Activated B cell treated with CpG ODN at 0.5 μM for 24 hours (primary cell): ENCODE measurements at regions not wholly inside any gene's neighbourhood (a gene's known extent, or its start where the extent isn't known, plus 50 kb on each side); places are given as distances from the start of the nearest gene placed in this dataset.

Experiments used
- ATAC-seq: fragments of 200-7000 bp; cut with Tn5 transposase; one replicate; pipeline ENCODE4 v1.10.0; 2021; ENCODE audit warnings: low read depth, mild to moderate bottlenecking, moderate library complexity
- CTCF ChIA-PET: fragments of 350-600 bp; sonication (Branson Sonifier 250); formaldehyde crosslinking; loops from one replicate; lab custom pipeline; 2021; ENCODE audit warnings: antibody characterized with exemption; lab: Charles Lee
- POLR2A ChIA-PET: fragments of 350-600 bp; sonication (Branson Sonifier 250); formaldehyde crosslinking; loops from one replicate; lab custom pipeline; 2021; ENCODE audit warnings: antibody characterized with exemption; lab: Charles Lee
- DNase-seq: peaks from one replicate; pipeline ENCODE4 v3.0.0; 2022
- H3K27ac Mint-ChIP-seq: one replicate; pipeline ENCODE4 v1.8.0; 2020; ENCODE audit warnings: mixed read lengths
- H3K27me3 Mint-ChIP-seq: one replicate; pipeline ENCODE4 v1.8.0; 2021; ENCODE audit warnings: mixed read lengths
- H3K36me3 Mint-ChIP-seq: one replicate; pipeline ENCODE4 v1.8.0; 2021; ENCODE audit warnings: low read depth, mixed read lengths
- H3K4me1 Mint-ChIP-seq: one replicate; pipeline ENCODE4 v1.8.0; 2021; ENCODE audit warnings: mixed read lengths
- H3K4me3 Mint-ChIP-seq: one replicate; pipeline ENCODE4 v1.8.0; 2020; ENCODE audit warnings: mild to moderate bottlenecking, mixed read lengths
- H3K9me3 Mint-ChIP-seq: one replicate; pipeline ENCODE4 v1.8.0; 2020; ENCODE audit warnings: mixed read lengths
- CTCF ChIP-seq: fragments of 200-600 bp; IDR thresholded peaks from one replicate; pipeline ENCODE4 v1.8.0; 2022; ENCODE audit warnings: antibody characterized with exemption, mild to moderate bottlenecking
- intact Hi-C: fragments of 100-400 bp; cut with micrococcal nuclease; formaldehyde crosslinking; loops from one replicate; pipeline ENCODE4 v1.15.1; 2024

GRCh38 chr7:17009933-17010332, 128.2 kb upstream of the AGR3 start:
- TF ChIP-seq CTCF = no peak
- Mint-ChIP-seq H3K4me1 (peaks cover 6% of the 10 kb centered on the region), H3K36me3 (no peaks in the 10 kb centered on the region), H3K27ac (no peak overlapping the region), H3K4me3 (no peak overlapping the region), H3K9me3 (no peaks in the 10 kb centered on the region), H3K27me3 (peaks cover 3% of the 10 kb centered on the region)
- POLR2A ChIA-PET = no interaction called here
- CTCF ChIA-PET = interaction anchor here (0.6 to 2.1 kb wide), 5 partner anchors 13 to 520 kb away, joined by 3 to 21 read pairs (median 6); partner anchors contain the start of gene AHR
- intact Hi-C loops = loop anchor here (1.0 kb wide), 4 partner anchors 224 to 669 kb away; no protein-coding TSS in a partner anchor
- no peak for DNase-seq
- ATAC-seq = no peak

DNA sequence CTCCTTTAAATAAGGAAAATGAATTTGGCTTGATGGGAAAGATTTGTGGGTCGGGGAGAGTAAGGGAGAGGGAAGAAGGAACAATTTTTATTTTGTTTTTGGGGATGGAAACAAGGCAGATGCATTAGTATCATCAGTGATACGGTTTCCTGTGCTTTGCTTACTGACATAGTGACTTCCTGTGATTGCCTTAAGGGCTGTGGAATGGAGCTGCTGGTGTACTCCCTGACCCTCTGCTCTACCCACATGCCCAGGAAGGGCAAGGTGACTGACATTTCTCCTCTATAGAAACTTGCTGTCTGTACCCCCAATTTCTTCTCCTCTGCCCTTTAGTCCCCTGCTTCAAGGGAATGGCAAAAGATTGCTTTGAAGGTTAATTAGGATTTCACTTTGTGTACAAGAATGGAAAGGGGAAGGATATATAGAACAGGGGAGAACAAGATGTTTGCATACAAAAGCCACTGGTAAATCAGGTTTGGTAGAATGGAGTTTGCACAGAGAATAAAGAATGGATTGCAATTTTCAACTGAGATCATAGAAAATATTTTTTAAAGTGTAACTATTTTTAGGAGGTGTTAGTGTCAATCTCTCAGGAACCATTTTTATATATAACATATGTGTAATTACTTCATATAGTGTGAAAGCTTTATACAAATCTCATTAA, 129.0 kb upstream of the AGR3 start:
- ATAC-seq (no peak), DNase-seq (no peak)
- no peaks in the 10 kb centered on the region for H3K9me3 Mint-ChIP-seq
- H3K27me3 Mint-ChIP-seq = no peaks in the 10 kb centered on the region
- H3K36me3 Mint-ChIP-seq = no peaks in the 10 kb centered on the region
- no peak overlapping the region for H3K27ac Mint-ChIP-seq
- H3K4me1 Mint-ChIP-seq = peaks cover 6% of the 10 kb centered on the region
- no peak overlapping the region for H3K4me3 Mint-ChIP-seq
- intact Hi-C loops = no loop called here
- CTCF ChIA-PET = interaction anchor here (1.3 kb wide), 1 partner anchor 28 kb away, joined by 3 read pairs; no protein-coding TSS in a partner anchor
- no peak for TF ChIP-seq CTCF
- POLR2A ChIA-PET = interaction anchor here (0.5 kb wide), 1 partner anchor 1474 kb away, joined by 4 read pairs; no protein-coding TSS in a partner anchor

DNA sequence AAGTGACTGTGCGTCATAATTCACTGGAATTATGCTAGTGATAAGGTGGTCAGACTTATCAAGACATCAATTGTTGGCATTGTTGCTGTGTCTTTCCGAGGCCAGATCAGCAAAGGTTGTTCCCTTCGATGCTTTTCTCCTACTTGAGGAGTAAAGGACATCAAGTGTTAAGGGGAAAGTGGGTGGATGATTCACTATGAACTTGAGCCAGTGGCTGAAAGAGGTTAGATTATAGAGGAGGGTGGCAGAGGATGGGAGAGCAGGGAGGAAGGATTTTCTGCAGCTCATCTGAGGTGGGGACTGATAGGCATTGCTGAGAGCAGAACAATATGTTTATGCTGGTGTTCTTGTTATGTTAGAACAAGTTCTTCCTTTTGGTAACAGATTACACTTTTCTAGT, 131.4 kb upstream of the AGR3 start:
- ChIA-PET POLR2A (interaction anchor here (0.6 kb wide), 1 partner anchor 209 kb away, joined by 3 read pairs; no protein-coding TSS in a partner anchor), CTCF (interaction anchor here (1.1 kb wide), 1 partner anchor 289 kb away, joined by 3 read pairs; no protein-coding TSS in a partner anchor)
- DNase-seq (no peak), ATAC-seq (no peak)
- Mint-ChIP-seq H3K36me3 (no peaks in the 10 kb centered on the region), H3K4me1 (peaks cover 6% of the 10 kb centered on the region), H3K4me3 (no peak overlapping the region), H3K9me3 (no peaks in the 10 kb centered on the region), H3K27ac (no peak overlapping the region), H3K27me3 (no peaks in the 10 kb centered on the region)
- intact Hi-C loops = no loop called here
- TF ChIP-seq CTCF = no peak

- Mint-ChIP-seq H3K9me3 (no peaks in the 10 kb centered on the region), H3K27ac (no peak overlapping the region), H3K4me1 (peaks cover 6% of the 10 kb centered on the region), H3K4me3 (no peak overlapping the region), H3K27me3 (no peaks in the 10 kb centered on the region), H3K36me3 (no peaks in the 10 kb centered on the region)
- ATAC-seq (no peak), DNase-seq (no peak)
- intact Hi-C loops = no loop called here
- no peak for TF ChIP-seq CTCF
- CTCF ChIA-PET = no interaction called here
- POLR2A ChIA-PET = no interaction called here
Measured at GRCh38 chr7:17014686-17015085, 132.9 kb upstream of the AGR3 start.

DNA sequence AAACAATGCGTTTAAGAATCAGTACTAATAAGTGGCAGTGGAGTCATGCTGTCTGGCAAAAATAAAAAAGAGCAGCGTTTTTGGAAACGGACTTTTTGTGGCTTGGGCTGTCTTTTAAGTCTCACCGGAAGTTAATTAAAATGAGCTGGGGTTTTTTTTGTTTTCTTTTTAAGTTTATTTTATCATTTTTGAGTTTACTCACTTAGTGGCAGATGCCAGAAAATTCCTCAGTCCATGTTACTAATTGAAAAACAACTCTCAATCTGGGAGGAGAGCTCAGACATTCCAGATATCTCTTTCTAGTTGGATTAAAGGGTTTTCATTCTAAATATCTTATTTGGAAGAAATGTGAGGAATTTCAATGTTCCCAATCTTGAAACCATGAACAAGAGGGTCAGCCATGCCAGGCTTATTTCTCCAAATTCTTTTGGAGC, 133.8 kb upstream of the AGR3 start:
- H3K27ac Mint-ChIP-seq = no peak overlapping the region
- H3K4me1 Mint-ChIP-seq = peaks cover 4% of the 10 kb centered on the region
- H3K9me3 Mint-ChIP-seq = no peaks in the 10 kb centered on the region
- no peaks in the 10 kb centered on the region for H3K36me3 Mint-ChIP-seq
- H3K27me3 Mint-ChIP-seq = no peaks in the 10 kb centered on the region
- intact Hi-C loops = no loop called here
- ChIA-PET POLR2A (no interaction called here), CTCF (no interaction called here)
- TF ChIP-seq CTCF = no peak
- no peak overlapping the region for H3K4me3 Mint-ChIP-seq
- DNase-seq (no peak), ATAC-seq (no peak)
